NB4 (cell line): ENCODE measurements at regions not wholly inside any gene's neighbourhood (a gene's known extent, or its start where the extent isn't known, plus 50 kb on each side); places are given as distances from the start of the nearest gene placed in this dataset.

Source experiments
- DNase-seq: peaks from one replicate; pipeline ENCODE4 v3.0.0; 2010; ENCODE audit warnings: low read depth
- H3K4me3 ChIP-seq: one replicate; pipeline ENCODE4 v1.5.1; 2011; ENCODE audit warnings: mild to moderate bottlenecking, low read depth, low read length, moderate library complexity
- MYC ChIP-seq: IDR thresholded peaks from 2 replicates; pipeline ENCODE4 v1.6.1; 2011; ENCODE audit warnings: low read depth, low read length
- POLR2A ChIP-seq: IDR thresholded peaks from 2 replicates; pipeline ENCODE4 v1.6.1; 2011; ENCODE audit warnings: mild to moderate bottlenecking; ENCODE audit not compliant: insufficient read length; ENCODE audit errors: extremely low read depth
- TF ChIP-seq, protein P1 (sequence below): IDR thresholded peaks from 2 replicates; pipeline ENCODE4 v1.6.1; 2011; ENCODE audit warnings: low read depth, low read length
- TF ChIP-seq, protein P2 (sequence below): IDR thresholded peaks from one replicate; pipeline ENCODE4 v1.5.1; 2012; ENCODE audit warnings: low read depth, low read length

DNA sequence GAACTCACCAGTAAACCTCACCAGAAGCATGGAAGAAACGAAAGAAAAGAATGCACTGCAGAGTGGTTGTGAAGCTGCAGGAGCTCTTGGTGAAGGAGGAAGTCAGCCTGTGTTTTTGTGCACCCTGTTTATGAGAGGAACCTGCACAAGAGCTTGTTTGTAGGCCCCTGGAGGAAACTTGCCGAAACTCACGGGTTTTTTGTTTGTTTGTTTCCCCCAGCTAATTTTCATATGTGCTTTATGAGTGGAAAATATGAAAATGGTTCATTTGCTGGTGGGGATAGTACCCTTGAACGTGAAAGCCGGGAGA lies 222.7 kb downstream of the C16orf95 start:
- peak; percentile 82 for DNase-seq
- H3K4me3 ChIP-seq: no peak overlapping the region
- TF ChIP-seq MYC: no peak

DNA sequence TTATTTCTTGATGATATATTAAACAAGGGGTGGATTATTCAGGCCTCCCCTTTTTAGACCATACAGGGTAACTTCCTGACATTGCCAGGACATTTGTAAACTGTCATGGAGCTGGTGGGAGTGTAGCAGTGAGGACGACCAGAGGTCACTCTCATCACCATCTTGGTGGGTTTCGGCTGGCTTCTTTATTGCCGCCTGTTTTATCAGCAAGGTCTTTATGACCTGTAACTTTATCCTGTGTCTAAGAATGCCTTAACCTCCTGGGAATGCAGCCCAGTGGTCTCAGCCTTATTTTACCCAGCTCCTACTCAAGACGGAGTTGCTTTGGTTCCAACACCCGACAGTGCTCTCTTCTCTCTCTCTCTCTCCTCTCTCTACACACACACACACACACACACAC lies 221.9 kb downstream of the C16orf95 start:
- TF ChIP-seq, protein P1, sequence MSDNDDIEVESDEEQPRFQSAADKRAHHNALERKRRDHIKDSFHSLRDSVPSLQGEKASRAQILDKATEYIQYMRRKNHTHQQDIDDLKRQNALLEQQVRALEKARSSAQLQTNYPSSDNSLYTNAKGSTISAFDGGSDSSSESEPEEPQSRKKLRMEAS: no peak
- TF ChIP-seq, protein P2, sequence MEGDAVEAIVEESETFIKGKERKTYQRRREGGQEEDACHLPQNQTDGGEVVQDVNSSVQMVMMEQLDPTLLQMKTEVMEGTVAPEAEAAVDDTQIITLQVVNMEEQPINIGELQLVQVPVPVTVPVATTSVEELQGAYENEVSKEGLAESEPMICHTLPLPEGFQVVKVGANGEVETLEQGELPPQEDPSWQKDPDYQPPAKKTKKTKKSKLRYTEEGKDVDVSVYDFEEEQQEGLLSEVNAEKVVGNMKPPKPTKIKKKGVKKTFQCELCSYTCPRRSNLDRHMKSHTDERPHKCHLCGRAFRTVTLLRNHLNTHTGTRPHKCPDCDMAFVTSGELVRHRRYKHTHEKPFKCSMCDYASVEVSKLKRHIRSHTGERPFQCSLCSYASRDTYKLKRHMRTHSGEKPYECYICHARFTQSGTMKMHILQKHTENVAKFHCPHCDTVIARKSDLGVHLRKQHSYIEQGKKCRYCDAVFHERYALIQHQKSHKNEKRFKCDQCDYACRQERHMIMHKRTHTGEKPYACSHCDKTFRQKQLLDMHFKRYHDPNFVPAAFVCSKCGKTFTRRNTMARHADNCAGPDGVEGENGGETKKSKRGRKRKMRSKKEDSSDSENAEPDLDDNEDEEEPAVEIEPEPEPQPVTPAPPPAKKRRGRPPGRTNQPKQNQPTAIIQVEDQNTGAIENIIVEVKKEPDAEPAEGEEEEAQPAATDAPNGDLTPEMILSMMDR: no peak
- TF ChIP-seq POLR2A: no peak
- TF ChIP-seq MYC: no peak
- no peak overlapping the region for H3K4me3 ChIP-seq
- no peak for DNase-seq

DNA sequence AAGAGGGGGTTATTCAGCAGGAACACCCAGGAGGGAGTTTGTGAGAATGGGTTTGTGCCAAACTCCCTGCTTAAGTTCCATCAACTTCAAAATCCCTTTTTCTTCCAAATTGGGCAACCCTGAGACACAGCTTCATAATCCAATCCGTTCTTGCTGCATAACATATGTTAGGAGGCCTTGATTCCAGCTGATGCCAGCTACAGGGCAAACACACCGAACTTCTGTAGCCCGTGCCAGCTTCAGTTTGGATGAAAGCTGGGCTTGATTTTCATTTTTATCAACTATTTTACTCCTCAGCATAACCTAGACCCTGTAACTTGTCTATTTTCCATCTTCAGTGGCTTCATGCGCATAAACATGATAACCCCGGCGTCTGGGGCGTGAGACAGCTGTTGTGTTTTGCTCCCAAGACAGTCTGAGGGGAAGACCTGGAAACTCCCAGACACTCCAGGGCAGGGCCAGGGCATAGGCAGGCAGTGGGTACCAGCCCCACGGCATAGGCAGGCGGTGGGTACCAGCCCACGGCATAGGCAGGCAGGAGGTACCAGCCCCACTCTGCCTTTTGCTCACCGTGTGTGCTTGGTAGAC lies 220.4 kb downstream of the C16orf95 start:
- TF ChIP-seq, protein P1: no peak
- TF ChIP-seq MYC (no peak), POLR2A (no peak)
- TF ChIP-seq, protein P2: no peak
- DNase-seq: no peak
- no peak overlapping the region for H3K4me3 ChIP-seq

DNA sequence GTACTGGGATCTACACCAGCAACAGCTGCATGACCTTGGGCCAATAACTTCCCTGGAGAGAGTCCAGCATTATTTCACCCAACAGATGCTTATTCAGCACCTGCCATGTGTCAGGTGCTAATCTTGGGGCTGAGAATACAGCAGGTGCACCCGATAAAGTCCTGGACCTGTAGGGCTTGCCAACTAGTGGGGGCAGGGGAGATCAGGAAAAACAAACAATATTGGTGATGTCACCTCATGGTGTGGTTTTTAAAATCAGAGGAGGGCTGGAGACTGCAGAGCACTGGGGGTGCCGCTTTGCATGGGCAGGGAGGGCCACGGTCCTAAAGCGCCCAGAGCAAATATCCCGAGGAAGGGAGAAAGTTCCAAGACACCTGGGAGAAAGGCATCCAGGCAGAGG lies 218.8 kb downstream of the C16orf95 start:
- TF ChIP-seq MYC (no peak), POLR2A (no peak)
- TF ChIP-seq, protein P2: no peak
- TF ChIP-seq, protein P1: no peak
- H3K4me3 ChIP-seq: no peak overlapping the region
- DNase-seq: no peak

DNA sequence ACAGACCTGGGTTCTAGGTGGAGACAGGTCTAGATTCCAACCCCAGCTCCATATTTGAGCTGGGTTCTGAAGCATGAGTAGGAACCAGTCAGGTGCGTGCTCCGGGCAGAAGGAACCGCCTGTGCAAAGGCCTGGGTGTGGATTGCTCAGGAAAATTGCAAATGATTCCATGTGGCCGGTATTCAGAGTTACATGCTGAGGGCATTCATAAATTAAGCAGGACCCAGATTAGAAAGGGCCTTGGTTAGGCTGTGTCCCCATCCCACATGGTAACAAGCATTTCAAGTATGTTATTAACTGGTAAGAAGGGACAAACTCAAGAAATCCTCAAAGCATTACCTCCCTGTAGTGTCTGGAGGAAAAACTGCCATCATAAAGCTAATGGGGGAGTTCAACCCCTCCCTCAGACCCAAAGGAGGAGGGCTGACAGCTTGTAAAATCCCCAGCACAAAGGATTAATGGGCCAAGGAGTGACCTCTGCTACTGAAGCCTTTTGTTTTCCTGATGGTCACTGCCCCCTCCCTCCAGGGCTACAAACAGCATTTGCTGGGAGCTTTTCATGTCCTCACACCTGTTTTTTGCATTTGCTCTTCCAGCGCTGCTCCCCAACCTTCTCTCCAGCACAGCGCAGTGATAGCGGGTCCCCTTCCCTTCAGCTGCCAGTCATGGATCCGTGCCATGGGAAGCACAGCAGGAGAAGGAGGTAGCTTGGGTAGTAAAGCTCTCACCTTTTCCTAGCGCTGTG lies 218.0 kb downstream of the C16orf95 start:
- H3K4me3 ChIP-seq: no peak overlapping the region
- TF ChIP-seq, protein P1: no peak
- TF ChIP-seq POLR2A: no peak
- TF ChIP-seq, protein P2: no peak
- no peak for TF ChIP-seq MYC
- no peak for DNase-seq

DNA sequence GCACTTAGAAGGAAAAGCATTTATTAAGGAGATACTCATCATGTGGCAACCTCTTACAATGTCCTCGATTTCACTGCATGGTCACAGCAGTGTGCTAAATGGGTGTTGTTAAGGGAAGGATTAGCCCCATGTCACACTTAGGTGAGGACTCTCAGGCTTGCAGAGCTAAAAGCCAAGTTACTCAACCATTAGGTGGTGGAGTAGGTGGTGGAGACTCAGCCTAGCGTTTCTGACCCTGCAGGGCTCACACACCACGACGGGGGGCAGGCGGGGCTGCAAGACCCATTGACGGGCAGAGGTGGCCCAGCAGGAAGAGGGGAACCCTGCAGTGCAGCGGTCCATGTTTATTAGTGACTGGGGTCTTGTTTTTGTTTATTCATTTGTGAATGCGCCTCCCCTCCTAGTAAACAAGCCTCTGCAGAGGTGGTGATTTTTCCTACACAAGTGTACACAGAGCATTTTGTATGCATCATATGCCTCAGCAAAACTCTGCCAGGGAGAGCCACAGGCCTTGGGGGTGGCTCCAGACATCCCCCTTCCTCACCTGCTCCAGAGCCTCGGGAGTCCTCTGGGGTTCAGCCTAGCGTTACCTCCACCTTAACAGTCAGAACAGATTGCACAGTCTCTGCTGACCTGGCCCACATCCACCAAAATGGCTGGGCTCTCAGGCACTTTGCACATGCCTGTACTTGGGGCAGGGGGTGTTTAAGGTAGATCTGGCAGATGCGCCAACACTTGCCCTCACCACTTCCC lies 216.7 kb downstream of the C16orf95 start:
- TF ChIP-seq POLR2A: no peak
- no peak for TF ChIP-seq MYC
- TF ChIP-seq, protein P1: no peak
- TF ChIP-seq, protein P2: no peak
- no peak for DNase-seq
- H3K4me3 ChIP-seq: no peak overlapping the region
